Brain microvascular endothelial cell (primary cell): ENCODE measurements at regions not wholly inside any gene's neighbourhood (a gene's known extent, or its start where the extent isn't known, plus 50 kb on each side); places are given as distances from the start of the nearest gene placed in this dataset.

ENCODE experiments used
- DNase-seq: peaks from one replicate; pipeline ENCODE4 v3.0.0-alpha.2; 2020
- H3K27ac ChIP-seq: fragments of 250-450 bp; sonication (Bioruptor Pico); 2 replicates; pipeline ENCODE4 v1.5.1; 2020; ENCODE audit warnings: mild to moderate bottlenecking, moderate library complexity
- H3K27me3 ChIP-seq: fragments of 250-450 bp; sonication (Bioruptor Pico); replicated peaks from 2 replicates; pipeline ENCODE4 v1.5.1; 2020; ENCODE audit warnings: mild to moderate bottlenecking
- H3K36me3 ChIP-seq: fragments of 250-450 bp; sonication (Bioruptor Pico); replicated peaks from 2 replicates; pipeline ENCODE4 v1.5.1; 2020; ENCODE audit warnings: mild to moderate bottlenecking
- H3K4me3 ChIP-seq: 2 replicates; pipeline ENCODE4 v1.5.1; 2011; ENCODE audit warnings: low read depth, mild to moderate bottlenecking, control low read depth, low read length, moderate library complexity
- in situ Hi-C: cut with HindIII; loops from 2 replicates; pipeline ENCODE4 v1.10.0; 2017; ENCODE audit warnings: low sequenced_read_pairs, low pct_ligation_motif_present
- TF ChIP-seq, protein P1 (sequence below): IDR thresholded peaks from 2 replicates; pipeline ENCODE4 v1.5.1; 2011; ENCODE audit warnings: low read depth, mild to moderate bottlenecking, moderate library complexity, low read length, control low read depth, inconsistent platforms; ENCODE audit errors: missing control alignments

DNA sequence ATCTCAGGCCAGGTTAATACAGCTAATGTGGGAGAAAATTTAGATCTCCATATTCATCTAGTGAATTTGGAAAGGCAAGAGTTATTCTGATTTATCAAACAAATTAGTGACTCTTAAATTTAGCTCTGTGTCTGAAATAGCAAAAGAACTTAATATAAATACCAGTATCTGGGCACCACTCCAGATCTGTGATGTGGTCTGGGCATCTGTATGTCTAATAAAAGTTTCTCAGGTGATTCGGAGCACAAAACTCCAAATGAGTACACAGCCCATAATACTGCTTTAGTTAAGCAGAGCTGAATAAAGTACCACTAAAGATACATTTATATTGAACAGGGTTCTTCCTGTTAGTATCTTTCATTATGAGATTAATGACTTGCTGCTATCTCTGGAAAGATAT, 261.4 kb downstream of the BAMBI start:
- H3K36me3 ChIP-seq = no peaks in the 10 kb centered on the region
- in situ Hi-C loops = no loop called here
- no peaks in the 10 kb centered on the region for H3K27me3 ChIP-seq
- TF ChIP-seq, protein P1, sequence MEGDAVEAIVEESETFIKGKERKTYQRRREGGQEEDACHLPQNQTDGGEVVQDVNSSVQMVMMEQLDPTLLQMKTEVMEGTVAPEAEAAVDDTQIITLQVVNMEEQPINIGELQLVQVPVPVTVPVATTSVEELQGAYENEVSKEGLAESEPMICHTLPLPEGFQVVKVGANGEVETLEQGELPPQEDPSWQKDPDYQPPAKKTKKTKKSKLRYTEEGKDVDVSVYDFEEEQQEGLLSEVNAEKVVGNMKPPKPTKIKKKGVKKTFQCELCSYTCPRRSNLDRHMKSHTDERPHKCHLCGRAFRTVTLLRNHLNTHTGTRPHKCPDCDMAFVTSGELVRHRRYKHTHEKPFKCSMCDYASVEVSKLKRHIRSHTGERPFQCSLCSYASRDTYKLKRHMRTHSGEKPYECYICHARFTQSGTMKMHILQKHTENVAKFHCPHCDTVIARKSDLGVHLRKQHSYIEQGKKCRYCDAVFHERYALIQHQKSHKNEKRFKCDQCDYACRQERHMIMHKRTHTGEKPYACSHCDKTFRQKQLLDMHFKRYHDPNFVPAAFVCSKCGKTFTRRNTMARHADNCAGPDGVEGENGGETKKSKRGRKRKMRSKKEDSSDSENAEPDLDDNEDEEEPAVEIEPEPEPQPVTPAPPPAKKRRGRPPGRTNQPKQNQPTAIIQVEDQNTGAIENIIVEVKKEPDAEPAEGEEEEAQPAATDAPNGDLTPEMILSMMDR = no peak
- no peak overlapping the region for H3K4me3 ChIP-seq
- DNase-seq = no peak
- no peak overlapping the region for H3K27ac ChIP-seq

DNA sequence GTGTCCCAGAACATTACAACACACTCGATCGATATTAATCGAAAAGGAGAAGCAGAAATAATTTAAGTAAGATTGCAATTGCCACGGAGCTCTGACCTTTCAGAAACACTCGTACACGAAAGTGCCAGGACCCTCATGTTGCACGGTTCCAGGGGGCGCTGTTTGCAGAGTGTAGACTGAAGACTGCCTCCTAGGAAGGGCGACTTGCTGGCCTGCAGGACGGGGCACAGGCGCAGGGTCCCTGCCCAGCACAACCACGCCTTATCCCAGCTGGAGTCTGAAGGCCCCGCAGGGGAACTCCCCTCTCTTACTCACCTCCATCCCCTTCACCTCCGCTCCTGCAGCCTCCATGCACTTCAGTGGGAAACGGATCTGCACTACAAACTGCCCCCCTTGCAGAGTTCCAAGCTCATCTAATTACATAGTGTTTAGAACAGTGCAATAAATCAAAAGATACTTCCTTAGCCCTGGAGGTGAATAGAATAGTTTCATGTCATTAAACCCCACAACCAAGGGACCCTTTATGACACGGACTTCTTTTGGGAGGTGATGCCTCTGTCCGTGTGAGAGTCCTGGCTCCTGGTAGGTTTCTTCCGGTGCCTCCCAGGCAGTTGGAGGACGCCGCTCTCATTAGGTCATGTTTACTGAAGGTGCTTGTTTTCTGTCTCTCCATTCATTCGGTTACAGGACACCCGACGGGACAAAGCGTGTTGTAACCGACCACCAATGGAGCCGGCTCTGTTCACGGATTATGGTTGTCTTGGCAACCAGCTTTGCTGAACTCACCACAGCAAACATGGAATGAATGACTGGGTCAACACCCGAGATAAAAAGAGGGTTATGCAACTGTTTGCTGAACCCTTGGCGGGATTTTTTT, 262.2 kb downstream of the BAMBI start:
- TF ChIP-seq, protein P1 = peak; percentile 69
- Histone ChIP-seq H3K36me3 (no peaks in the 10 kb centered on the region), H3K4me3 (peak overlapping the region; percentile 24), H3K27ac (peak overlapping the region; percentile 49), H3K27me3 (no peaks in the 10 kb centered on the region)
- peak; percentile 97 for DNase-seq
- in situ Hi-C loops = no loop called here

- H3K4me3 ChIP-seq = no peak overlapping the region
Observed at GRCh38 chr10:28940158-28940888, 263.0 kb downstream of the BAMBI start.

GRCh38 chr10:28942012-28942411, 264.7 kb downstream of the BAMBI start:
- DNase-seq = no peak
- no peak overlapping the region for H3K27ac ChIP-seq
- no peaks in the 10 kb centered on the region for H3K27me3 ChIP-seq
- no peak overlapping the region for H3K4me3 ChIP-seq
- in situ Hi-C loops = no loop called here
- no peaks in the 10 kb centered on the region for H3K36me3 ChIP-seq
- TF ChIP-seq, protein P1 = no peak

More at GRCh38 chr10:28940158-28940888, 263.0 kb downstream of the BAMBI start:
- no peaks in the 10 kb centered on the region for H3K27me3 ChIP-seq
- DNase-seq = no peak
- peak overlapping the region; percentile 8 for H3K27ac ChIP-seq
- TF ChIP-seq, protein P1 = no peak
- in situ Hi-C loops = no loop called here
- H3K36me3 ChIP-seq = no peaks in the 10 kb centered on the region

DNA sequence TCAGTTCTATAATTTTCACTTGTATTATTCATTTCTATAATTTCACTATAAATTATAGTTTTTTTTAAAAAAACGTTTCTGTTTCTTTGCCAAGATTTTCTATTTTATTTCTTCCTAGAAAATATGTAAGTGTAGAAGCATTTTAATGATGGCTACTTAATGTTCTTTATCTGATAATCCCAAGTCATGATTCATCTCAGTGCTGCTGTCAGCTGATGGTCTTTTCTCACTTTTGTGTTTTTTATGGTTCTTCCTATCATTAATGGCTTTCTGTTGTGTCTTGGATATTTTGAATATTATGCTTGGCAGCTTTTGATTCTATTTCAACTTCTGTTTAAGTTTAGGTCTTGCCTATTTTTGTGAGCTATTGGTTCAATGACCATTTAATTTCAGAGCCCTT, 268.6 kb downstream of the BAMBI start:
- no peak overlapping the region for H3K4me3 ChIP-seq

More for the DNA sequence above, 268.6 kb downstream of the BAMBI start:
- Histone ChIP-seq H3K27me3 (no peaks in the 10 kb centered on the region), H3K27ac (peak overlapping the region; percentile 71), H3K36me3 (no peaks in the 10 kb centered on the region)
- TF ChIP-seq, protein P1 = no peak
- DNase-seq = peak; percentile 20
- in situ Hi-C loops = no loop called here
